NB4 (cell line): ENCODE measurements at regions not wholly inside any gene's neighbourhood (a gene's known extent, or its start where the extent isn't known, plus 50 kb on each side); places are given as distances from the start of the nearest gene placed in this dataset.

Source experiments
- DNase-seq: peaks from one replicate; pipeline ENCODE4 v3.0.0; 2010; ENCODE audit warnings: low read depth
- H3K4me3 ChIP-seq: one replicate; pipeline ENCODE4 v1.5.1; 2011; ENCODE audit warnings: mild to moderate bottlenecking, low read depth, low read length, moderate library complexity
- CTCF ChIP-seq: IDR thresholded peaks from one replicate; pipeline ENCODE4 v1.5.1; 2012; ENCODE audit warnings: low read depth, low read length
- MYC ChIP-seq: IDR thresholded peaks from 2 replicates; pipeline ENCODE4 v1.6.1; 2011; ENCODE audit warnings: low read depth, low read length
- POLR2A ChIP-seq: IDR thresholded peaks from 2 replicates; pipeline ENCODE4 v1.6.1; 2011; ENCODE audit warnings: mild to moderate bottlenecking; ENCODE audit not compliant: insufficient read length; ENCODE audit errors: extremely low read depth
- TF ChIP-seq, protein P1 (sequence below): IDR thresholded peaks from 2 replicates; pipeline ENCODE4 v1.6.1; 2011; ENCODE audit warnings: low read depth, low read length

DNA sequence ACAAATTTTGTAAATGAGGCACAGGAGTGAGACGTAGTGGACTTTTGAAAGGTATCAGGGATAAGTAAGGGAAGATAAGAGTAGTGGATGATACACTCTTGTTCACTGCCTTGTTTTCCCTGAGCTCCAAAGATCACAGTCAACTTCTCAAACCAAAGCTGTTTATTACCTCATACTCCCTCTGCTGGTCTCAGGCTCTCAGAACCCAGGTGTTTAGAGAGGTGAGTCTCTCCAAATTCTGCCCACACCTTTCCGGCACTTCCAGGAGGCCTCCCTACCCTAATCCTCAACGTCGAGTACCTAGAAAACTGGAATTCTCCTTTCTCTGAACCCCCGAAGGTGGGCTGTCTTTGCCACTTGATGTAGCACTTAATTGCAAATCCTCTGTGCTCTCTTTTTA lies 621.1 kb downstream of the BCL11A start:
- no peak for TF ChIP-seq POLR2A
- DNase-seq: no peak
- H3K4me3 ChIP-seq: no peak overlapping the region

DNA sequence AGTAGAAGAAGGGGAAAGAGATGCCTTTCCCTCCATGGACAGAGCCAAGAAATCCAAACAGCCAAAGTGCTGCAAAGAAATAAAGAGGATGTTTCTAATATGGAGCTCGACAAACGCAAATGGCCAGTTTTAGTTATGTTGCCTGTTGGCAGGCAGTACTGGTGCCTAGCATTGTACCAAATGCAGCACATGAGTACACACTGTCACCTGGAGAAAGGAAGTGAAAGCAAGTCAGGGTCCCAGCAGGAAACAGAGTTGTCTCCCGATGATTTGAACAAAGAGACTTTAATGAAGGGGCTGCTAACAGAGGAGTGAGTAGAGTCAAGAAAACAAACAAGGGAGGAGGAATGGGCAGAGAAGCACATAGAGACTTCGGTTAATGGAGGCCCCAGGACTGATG lies 623.0 kb downstream of the BCL11A start:
- H3K4me3 ChIP-seq: no peak overlapping the region
- no peak for TF ChIP-seq CTCF
- TF ChIP-seq POLR2A: no peak
- TF ChIP-seq MYC: no peak
- TF ChIP-seq, protein P1, sequence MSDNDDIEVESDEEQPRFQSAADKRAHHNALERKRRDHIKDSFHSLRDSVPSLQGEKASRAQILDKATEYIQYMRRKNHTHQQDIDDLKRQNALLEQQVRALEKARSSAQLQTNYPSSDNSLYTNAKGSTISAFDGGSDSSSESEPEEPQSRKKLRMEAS: no peak
- DNase-seq: no peak

DNA sequence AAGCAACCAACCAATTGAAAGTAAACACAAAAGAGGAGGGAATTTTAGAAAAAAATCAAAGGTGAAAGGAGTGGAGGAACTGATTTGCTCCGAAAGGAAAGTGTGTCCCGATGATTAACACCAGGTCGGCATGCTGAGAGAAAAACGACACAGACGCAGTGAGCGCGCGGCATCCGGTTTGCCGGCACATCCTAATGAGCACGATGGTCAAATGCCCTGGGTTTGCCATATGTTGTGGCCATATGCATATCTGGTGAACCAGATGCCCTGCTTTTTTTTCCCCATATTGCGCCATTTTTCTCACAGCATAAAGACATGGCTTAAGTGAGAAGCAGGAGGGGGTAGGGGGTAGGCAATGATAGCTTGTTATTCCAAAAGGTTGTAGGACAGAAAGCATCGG lies 626.7 kb downstream of the BCL11A start:
- TF ChIP-seq MYC (no peak), CTCF (no peak), POLR2A (no peak)
- TF ChIP-seq, protein P1: no peak
- no peak for DNase-seq
- H3K4me3 ChIP-seq: no peak overlapping the region

DNA sequence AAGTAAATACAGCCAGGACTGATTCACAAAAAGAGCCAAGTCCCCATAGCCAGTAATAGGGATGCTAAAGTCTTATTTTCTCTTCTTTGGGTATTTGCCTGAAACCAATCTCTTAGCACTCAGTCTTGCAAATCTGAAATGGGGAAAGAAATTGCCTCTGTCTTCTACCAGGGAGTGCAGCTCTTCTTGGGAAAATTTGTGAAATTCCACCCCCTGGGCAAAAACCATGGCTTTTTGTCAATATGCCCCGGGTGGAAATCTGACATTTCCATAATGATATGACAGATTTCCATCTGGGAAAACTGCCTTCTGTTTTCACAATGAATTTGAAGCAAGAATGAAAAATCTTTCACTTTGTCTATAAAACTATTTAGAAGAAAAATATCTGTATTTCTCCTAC lies 628.1 kb downstream of the BCL11A start:
- no peak for DNase-seq
- TF ChIP-seq POLR2A (no peak), CTCF (no peak), MYC (no peak)
- TF ChIP-seq, protein P1: no peak
- no peak overlapping the region for H3K4me3 ChIP-seq

DNA sequence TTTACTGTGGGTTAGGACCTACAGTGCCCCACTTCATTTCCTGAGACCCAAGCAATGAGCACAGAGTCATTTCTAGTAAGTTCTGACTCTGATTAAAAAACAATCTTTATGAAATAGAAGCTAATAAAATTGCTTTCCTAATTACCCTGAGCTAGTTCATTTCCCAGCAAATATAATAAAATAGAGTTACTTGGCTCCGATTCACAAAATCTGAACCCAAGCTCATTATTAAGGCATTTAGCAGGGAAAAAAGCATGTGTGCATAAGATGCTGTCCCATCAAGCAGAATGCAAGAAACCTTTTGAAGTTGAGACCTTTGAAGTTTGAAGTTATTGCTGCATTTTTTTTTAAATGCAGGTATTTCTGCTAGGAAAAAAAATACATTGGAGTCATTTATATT lies 629.1 kb downstream of the BCL11A start:
- TF ChIP-seq MYC: no peak
- TF ChIP-seq POLR2A: no peak
- TF ChIP-seq, protein P1: no peak
- TF ChIP-seq CTCF: no peak

GRCh38 chr2:59922450-59922849 lies 631.0 kb downstream of the BCL11A start:
- no peak for DNase-seq
- no peak for TF ChIP-seq MYC
- TF ChIP-seq, protein P1: no peak
- no peak for TF ChIP-seq CTCF
- no peak for TF ChIP-seq POLR2A
- H3K4me3 ChIP-seq: no peak overlapping the region

More for the DNA sequence above, 629.1 kb downstream of the BCL11A start:
- DNase-seq: no peak
- H3K4me3 ChIP-seq: no peak overlapping the region
